Raji (cell line): ENCODE measurements at regions not wholly inside any gene's neighbourhood (a gene's known extent, or its start where the extent isn't known, plus 50 kb on each side); places are given as distances from the start of the nearest gene placed in this dataset.

Experiments used
- POLR2A ChIP-seq: IDR thresholded peaks from 2 replicates; pipeline ENCODE4 v1.6.1; 2011; ENCODE audit warnings: low read depth, low read length, control low read depth; ENCODE audit not compliant: insufficient read depth

GRCh38 chr6:14458669-14459266 lies 341.2 kb downstream of the CD83 start:
- no peak for TF ChIP-seq POLR2A

GRCh38 chr6:14459315-14459714 lies 341.7 kb downstream of the CD83 start:
- no peak for TF ChIP-seq POLR2A

GRCh38 chr6:14460556-14460955 lies 343.0 kb downstream of the CD83 start:
- no peak for TF ChIP-seq POLR2A

GRCh38 chr6:14462135-14462534 lies 344.6 kb downstream of the CD83 start:
- no peak for TF ChIP-seq POLR2A

GRCh38 chr6:14462566-14462965 lies 345.0 kb downstream of the CD83 start:
- TF ChIP-seq POLR2A: no peak

GRCh38 chr6:14463110-14463509 lies 345.5 kb downstream of the CD83 start:
- no peak for TF ChIP-seq POLR2A

- no peak for TF ChIP-seq POLR2A
Measured at GRCh38 chr6:14464055-14464454, 346.5 kb downstream of the CD83 start.

GRCh38 chr6:14464716-14465115 lies 347.1 kb downstream of the CD83 start:
- TF ChIP-seq POLR2A: no peak

GRCh38 chr6:14466278-14466677 lies 348.7 kb downstream of the CD83 start:
- no peak for TF ChIP-seq POLR2A

GRCh38 chr6:14467591-14467990 lies 350.0 kb downstream of the CD83 start:
- TF ChIP-seq POLR2A: no peak

GRCh38 chr6:14468647-14469321 lies 351.2 kb downstream of the CD83 start:
- TF ChIP-seq POLR2A: no peak

- TF ChIP-seq POLR2A: no peak
Measured at GRCh38 chr6:14470101-14470500, 352.5 kb downstream of the CD83 start.

GRCh38 chr6:14470671-14471070 lies 353.1 kb downstream of the CD83 start:
- TF ChIP-seq POLR2A: no peak

GRCh38 chr6:14472255-14472985 lies 354.8 kb downstream of the CD83 start:
- no peak for TF ChIP-seq POLR2A

- no peak for TF ChIP-seq POLR2A
Measured at GRCh38 chr6:14472986-14473337, 355.4 kb downstream of the CD83 start.

GRCh38 chr6:14474816-14475215 lies 357.2 kb downstream of the CD83 start:
- no peak for TF ChIP-seq POLR2A
